Hepatocyte (in vitro differentiated cells): ENCODE measurements at regions not wholly inside any gene's neighbourhood (a gene's known extent, or its start where the extent isn't known, plus 50 kb on each side); places are given as distances from the start of the nearest gene placed in this dataset.

ENCODE experiments used
- EZH2 ChIP-seq: fragments of 200-600 bp; sonication (generic); IDR thresholded peaks from 2 replicates; pipeline ENCODE4 v1.6.1; 2016; ENCODE audit warnings: antibody characterized with exemption, mild to moderate bottlenecking, borderline replicate concordance
- EZH2phosphoT487 ChIP-seq: fragments of 200-600 bp; sonication (generic); IDR thresholded peaks from one replicate; pipeline ENCODE4 v1.6.1; 2018; ENCODE audit warnings: antibody characterized with exemption, mild to moderate bottlenecking, low read depth, moderate library complexity; ENCODE audit not compliant: unreplicated experiment, severe bottlenecking
- TF ChIP-seq, protein P1 (sequence below): fragments of 200-600 bp; sonication (generic); IDR thresholded peaks from 2 replicates; pipeline ENCODE4 v1.5.1; 2016; ENCODE audit warnings: antibody characterized with exemption, mild to moderate bottlenecking; ENCODE audit not compliant: poor library complexity

GRCh38 chr6:79818471-79818870 is 128.9 kb downstream of the ELOVL4 start:
- TF ChIP-seq, protein P1, sequence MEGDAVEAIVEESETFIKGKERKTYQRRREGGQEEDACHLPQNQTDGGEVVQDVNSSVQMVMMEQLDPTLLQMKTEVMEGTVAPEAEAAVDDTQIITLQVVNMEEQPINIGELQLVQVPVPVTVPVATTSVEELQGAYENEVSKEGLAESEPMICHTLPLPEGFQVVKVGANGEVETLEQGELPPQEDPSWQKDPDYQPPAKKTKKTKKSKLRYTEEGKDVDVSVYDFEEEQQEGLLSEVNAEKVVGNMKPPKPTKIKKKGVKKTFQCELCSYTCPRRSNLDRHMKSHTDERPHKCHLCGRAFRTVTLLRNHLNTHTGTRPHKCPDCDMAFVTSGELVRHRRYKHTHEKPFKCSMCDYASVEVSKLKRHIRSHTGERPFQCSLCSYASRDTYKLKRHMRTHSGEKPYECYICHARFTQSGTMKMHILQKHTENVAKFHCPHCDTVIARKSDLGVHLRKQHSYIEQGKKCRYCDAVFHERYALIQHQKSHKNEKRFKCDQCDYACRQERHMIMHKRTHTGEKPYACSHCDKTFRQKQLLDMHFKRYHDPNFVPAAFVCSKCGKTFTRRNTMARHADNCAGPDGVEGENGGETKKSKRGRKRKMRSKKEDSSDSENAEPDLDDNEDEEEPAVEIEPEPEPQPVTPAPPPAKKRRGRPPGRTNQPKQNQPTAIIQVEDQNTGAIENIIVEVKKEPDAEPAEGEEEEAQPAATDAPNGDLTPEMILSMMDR = no peak
- TF ChIP-seq EZH2 (no peak), EZH2phosphoT487 (no peak)
